Astrocyte (in vitro differentiated cells and primary cell): ENCODE measurements at regions not wholly inside any gene's neighbourhood (a gene's known extent, or its start where the extent isn't known, plus 50 kb on each side); places are given as distances from the start of the nearest gene placed in this dataset.

ENCODE experiments used
- DNase-seq: peaks from one replicate; pipeline ENCODE4 v3.0.0-alpha.2; 2010; ENCODE audit warnings: low read depth
- FAIRE-seq: peaks from 2 replicates; lab custom pipeline; 2011; peaks lifted over from hg19 to GRCh38; lab: Jason Lieb, UNC
- H2AFZ ChIP-seq: 2 replicates; pipeline ENCODE4 v1.6.0; 2012; ENCODE audit warnings: low read depth, low read length, inconsistent platforms
- H3K27ac ChIP-seq: 2 replicates; pipeline ENCODE4 v1.5.1; 2011; ENCODE audit warnings: low read depth, low read length, inconsistent platforms
- H3K27me3 ChIP-seq: 2 replicates; pipeline ENCODE4 v1.6.0; 2011; ENCODE audit warnings: low read length, inconsistent platforms; ENCODE audit not compliant: insufficient read depth
- H3K36me3 ChIP-seq: 2 replicates; pipeline ENCODE4 v1.5.1; 2011; ENCODE audit warnings: low read length, inconsistent platforms; ENCODE audit not compliant: insufficient read depth
- H3K4me1 ChIP-seq: 2 replicates; pipeline ENCODE4 v1.5.1; 2011; ENCODE audit warnings: low read length, inconsistent platforms; ENCODE audit not compliant: insufficient read depth
- H3K4me2 ChIP-seq: 2 replicates; pipeline ENCODE4 v1.6.0; 2012; ENCODE audit warnings: low read length, inconsistent platforms
- H3K4me3 ChIP-seq: 2 replicates; pipeline ENCODE4 v1.5.1; 2011; ENCODE audit warnings: low read depth, mild to moderate bottlenecking, low read length, inconsistent platforms; ENCODE audit not compliant: insufficient read depth
- H3K79me2 ChIP-seq: 2 replicates; pipeline ENCODE4 v1.6.0; 2012; ENCODE audit warnings: mild to moderate bottlenecking, low read length, inconsistent platforms; ENCODE audit not compliant: insufficient read depth
- H3K9ac ChIP-seq: 2 replicates; pipeline ENCODE4 v1.6.0; 2012; ENCODE audit warnings: mild to moderate bottlenecking, low read length, inconsistent platforms
- H3K9me3 ChIP-seq: 2 replicates; pipeline ENCODE4 v1.5.1; 2012; ENCODE audit warnings: low read depth, mild to moderate bottlenecking, low read length, inconsistent platforms; ENCODE audit not compliant: insufficient read depth
- H4K20me1 ChIP-seq: 2 replicates; pipeline ENCODE4 v1.6.0; 2012; ENCODE audit warnings: low read length, inconsistent platforms; ENCODE audit not compliant: insufficient read depth
- H3K27ac Mint-ChIP-seq: one replicate; pipeline ENCODE4 v1.8.0; 2021; ENCODE audit warnings: mild to moderate bottlenecking, mixed read lengths; ENCODE audit not compliant: unreplicated experiment
- H3K27me3 Mint-ChIP-seq: one replicate; pipeline ENCODE4 v1.8.0; 2021; ENCODE audit warnings: low read depth, mixed read lengths; ENCODE audit not compliant: unreplicated experiment
- H3K36me3 Mint-ChIP-seq: one replicate; pipeline ENCODE4 v1.8.0; 2021; ENCODE audit warnings: low read depth, mixed read lengths; ENCODE audit not compliant: unreplicated experiment
- H3K4me1 Mint-ChIP-seq: one replicate; pipeline ENCODE4 v1.8.0; 2021; ENCODE audit warnings: low read depth, mixed read lengths; ENCODE audit not compliant: unreplicated experiment
- H3K4me3 Mint-ChIP-seq: one replicate; pipeline ENCODE4 v1.8.0; 2021; ENCODE audit warnings: mild to moderate bottlenecking, moderate library complexity, mixed read lengths; ENCODE audit not compliant: unreplicated experiment
- H3K9me3 Mint-ChIP-seq: one replicate; pipeline ENCODE4 v1.8.0; 2021; ENCODE audit warnings: mild to moderate bottlenecking, mixed read lengths; ENCODE audit not compliant: unreplicated experiment
- EZH2 ChIP-seq: IDR thresholded peaks from 2 replicates; pipeline ENCODE4 v1.6.1; 2012; ENCODE audit warnings: mild to moderate bottlenecking, low read length, inconsistent platforms; ENCODE audit not compliant: insufficient read depth
- TF ChIP-seq, protein P1 (sequence below): IDR thresholded peaks from 2 replicates; pipeline ENCODE4 v1.5.1; 2011; ENCODE audit warnings: low read depth, mild to moderate bottlenecking, inconsistent platforms, low read length, moderate library complexity; ENCODE audit not compliant: insufficient read depth

DNA sequence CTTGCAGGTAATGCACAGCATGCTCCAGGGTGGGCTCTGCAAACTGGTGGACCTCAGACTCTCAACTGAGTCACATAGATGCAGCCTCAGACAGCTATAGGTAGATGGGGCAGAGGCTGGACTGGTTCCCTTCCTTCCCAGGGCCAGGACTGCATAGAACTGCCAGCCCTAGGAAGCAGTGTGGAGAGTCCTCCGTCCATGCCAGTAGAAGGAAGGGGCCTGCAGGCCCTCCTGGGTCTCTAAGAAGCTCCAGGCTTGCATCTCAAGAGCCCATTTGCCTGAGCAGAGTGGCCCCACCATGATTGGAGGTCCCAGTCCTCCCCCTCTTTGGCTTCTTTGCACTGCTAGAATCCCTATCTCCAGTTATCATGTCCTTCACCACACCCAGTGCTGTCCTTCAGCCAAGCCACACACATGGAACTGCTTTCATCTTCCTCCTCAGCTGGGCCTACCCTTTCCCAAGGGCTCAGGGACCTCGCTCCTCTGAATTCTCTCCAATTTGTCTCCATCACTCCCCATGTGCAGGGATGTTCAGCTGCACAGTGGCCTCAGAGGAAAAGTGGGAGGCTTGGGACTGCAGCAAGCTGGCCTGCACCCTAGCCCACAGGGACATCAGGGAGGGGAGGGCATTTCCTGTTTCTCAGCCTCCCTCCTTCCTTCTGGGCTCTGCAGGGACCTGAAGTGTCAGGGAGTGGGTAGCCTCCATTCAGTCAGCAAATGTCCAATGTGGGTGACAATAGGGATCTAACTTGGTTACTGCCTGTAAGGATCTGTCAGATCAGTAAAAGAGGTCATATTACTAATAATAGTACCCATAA, 146.0 kb downstream of the PJA1 start:
- peaks cover 2% of the 10 kb centered on the region for H3K4me1 ChIP-seq
- no peak overlapping the region for H3K9ac ChIP-seq
- H3K79me2 ChIP-seq = no peaks in the 10 kb centered on the region
- no peaks in the 10 kb centered on the region for H3K9me3 Mint-ChIP-seq
- FAIRE-seq (no peak), DNase-seq (no peak)
- no peaks in the 10 kb centered on the region for H3K27me3 ChIP-seq
- H3K4me1 Mint-ChIP-seq = no peaks in the 10 kb centered on the region
- H3K27ac ChIP-seq = no peak overlapping the region
- H3K27ac Mint-ChIP-seq = no peak overlapping the region
- no peaks in the 10 kb centered on the region for H4K20me1 ChIP-seq
- H3K4me3 ChIP-seq = no peak overlapping the region
- H3K36me3 Mint-ChIP-seq = no peaks in the 10 kb centered on the region
- H3K36me3 ChIP-seq = no peaks in the 10 kb centered on the region
- TF ChIP-seq, protein P1, sequence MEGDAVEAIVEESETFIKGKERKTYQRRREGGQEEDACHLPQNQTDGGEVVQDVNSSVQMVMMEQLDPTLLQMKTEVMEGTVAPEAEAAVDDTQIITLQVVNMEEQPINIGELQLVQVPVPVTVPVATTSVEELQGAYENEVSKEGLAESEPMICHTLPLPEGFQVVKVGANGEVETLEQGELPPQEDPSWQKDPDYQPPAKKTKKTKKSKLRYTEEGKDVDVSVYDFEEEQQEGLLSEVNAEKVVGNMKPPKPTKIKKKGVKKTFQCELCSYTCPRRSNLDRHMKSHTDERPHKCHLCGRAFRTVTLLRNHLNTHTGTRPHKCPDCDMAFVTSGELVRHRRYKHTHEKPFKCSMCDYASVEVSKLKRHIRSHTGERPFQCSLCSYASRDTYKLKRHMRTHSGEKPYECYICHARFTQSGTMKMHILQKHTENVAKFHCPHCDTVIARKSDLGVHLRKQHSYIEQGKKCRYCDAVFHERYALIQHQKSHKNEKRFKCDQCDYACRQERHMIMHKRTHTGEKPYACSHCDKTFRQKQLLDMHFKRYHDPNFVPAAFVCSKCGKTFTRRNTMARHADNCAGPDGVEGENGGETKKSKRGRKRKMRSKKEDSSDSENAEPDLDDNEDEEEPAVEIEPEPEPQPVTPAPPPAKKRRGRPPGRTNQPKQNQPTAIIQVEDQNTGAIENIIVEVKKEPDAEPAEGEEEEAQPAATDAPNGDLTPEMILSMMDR = no peak
- no peak for TF ChIP-seq EZH2
- H2AFZ ChIP-seq = no peak overlapping the region
- peaks cover 3% of the 10 kb centered on the region for H3K27me3 Mint-ChIP-seq
- H3K4me2 ChIP-seq = no peak overlapping the region
- H3K4me3 Mint-ChIP-seq = no peak overlapping the region
- H3K9me3 ChIP-seq = no peaks in the 10 kb centered on the region

DNA sequence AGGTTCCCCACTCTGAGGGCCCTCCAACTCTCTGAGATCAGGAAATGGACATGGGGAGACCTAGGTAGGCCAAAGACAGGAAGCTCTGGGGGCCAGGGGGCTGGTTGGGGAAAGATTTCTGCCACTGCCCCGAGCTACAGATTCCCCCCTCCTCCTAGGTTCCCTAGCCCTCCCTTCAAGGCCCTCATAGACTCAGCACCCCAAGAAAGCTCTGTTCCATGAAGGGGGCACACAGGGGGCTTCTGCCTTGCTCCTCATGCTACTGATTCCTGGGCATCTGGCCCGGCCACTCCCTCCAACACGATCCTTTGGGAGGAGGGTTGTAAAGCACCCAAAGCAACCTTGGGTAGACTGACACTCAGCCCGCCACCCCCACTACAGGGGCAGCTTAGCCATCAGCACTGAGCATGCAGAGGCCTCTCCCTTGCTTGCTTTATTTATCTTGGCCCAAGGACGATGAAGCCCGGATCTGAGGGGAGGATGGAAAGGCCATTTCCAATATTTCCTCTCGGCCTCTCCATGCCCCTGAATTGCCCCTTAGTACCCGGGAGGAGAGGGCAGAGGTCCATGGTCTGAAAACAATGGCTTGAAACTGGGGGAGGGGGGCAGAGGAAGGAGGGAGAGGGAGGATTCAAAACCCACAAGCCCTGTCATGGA, 146.7 kb downstream of the PJA1 start:
- no peaks in the 10 kb centered on the region for H3K79me2 ChIP-seq
- H3K27me3 ChIP-seq = no peaks in the 10 kb centered on the region
- DNase-seq (no peak), FAIRE-seq (no peak)
- H3K36me3 Mint-ChIP-seq = no peaks in the 10 kb centered on the region
- H3K9ac ChIP-seq = no peak overlapping the region
- no peaks in the 10 kb centered on the region for H3K36me3 ChIP-seq
- TF ChIP-seq EZH2 = no peak
- TF ChIP-seq, protein P1 = no peak
- no peak overlapping the region for H3K4me3 ChIP-seq
- no peak overlapping the region for H2AFZ ChIP-seq
- no peak overlapping the region for H3K4me2 ChIP-seq
- no peaks in the 10 kb centered on the region for H4K20me1 ChIP-seq
- peaks cover 3% of the 10 kb centered on the region for H3K27me3 Mint-ChIP-seq
- H3K4me1 Mint-ChIP-seq = no peaks in the 10 kb centered on the region
- no peaks in the 10 kb centered on the region for H3K9me3 Mint-ChIP-seq
- H3K9me3 ChIP-seq = no peaks in the 10 kb centered on the region
- no peak overlapping the region for H3K27ac Mint-ChIP-seq
- no peak overlapping the region for H3K4me3 Mint-ChIP-seq
- no peak overlapping the region for H3K27ac ChIP-seq
- peaks cover 3% of the 10 kb centered on the region for H3K4me1 ChIP-seq
